ENCODE measurements at regions not wholly inside any gene's neighbourhood (a gene's known extent, or its start where the extent isn't known, plus 50 kb on each side); places are given as distances from the start of the nearest gene placed in this dataset.
"Not testable (repeated sequence)": the region's sequence is repeated elsewhere in the genome, so short reads cannot be mapped to it uniquely, and the experiment has no call there.

DNA sequence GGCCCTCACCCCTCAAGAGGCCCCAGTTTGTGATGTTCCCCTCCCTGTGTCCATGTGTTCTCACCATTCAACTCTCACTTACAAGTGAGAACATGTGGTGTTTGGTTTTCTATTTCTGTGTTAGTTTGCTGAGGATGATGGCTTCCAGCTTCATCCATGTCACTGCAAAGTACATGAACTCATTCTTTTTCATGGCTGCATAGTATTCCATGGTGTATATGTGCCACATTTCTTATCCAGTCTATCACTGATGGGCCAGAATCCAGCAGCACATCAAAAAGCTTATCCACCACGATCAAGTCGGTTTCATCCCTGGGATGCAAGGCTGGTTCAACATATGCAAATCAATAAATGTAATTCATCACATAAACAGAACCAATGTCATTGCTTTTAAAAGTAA, 95.4 kb upstream of the HS3ST2 start:
- POLR2A ChIA-PET; H3K4me3 ChIP-seq; BruUV-seq (replicated peaks); H3K36me3 ChIP-seq (ENCODE audit: control insufficient read depth, insufficient read depth, low read length); FAIRE-seq; intact Hi-C loops (cut with micrococcal nuclease); DNase-seq (ENCODE audit: extremely low read depth in 1 of 4, low spot score in 3 of 4); H3K9me1 ChIP-seq (ENCODE audit: control insufficient read depth, insufficient read depth, low read length); H3K9ac ChIP-seq (ENCODE audit: insufficient read depth in 1 of 2, low read depth in 2 of 2, low read length in 2 of 2); H3K27ac ChIP-seq (ENCODE audit: extremely low read depth, low read depth, low read length); H3K4me2 ChIP-seq (ENCODE audit: insufficient read depth, low read length); H3K9me3 ChIP-seq (replicated peaks; ENCODE audit: control insufficient read depth, insufficient read depth, low read depth, low read length); in situ Hi-C loops (cut with MboI); CTCF ChIA-PET (ENCODE audit: low intra/inter-chr PET ratio); ATAC-seq; H3K4me1 ChIP-seq (replicated peaks in 1 of 2; ENCODE audit: control insufficient read depth in 2 of 2, insufficient read depth in 2 of 2, low read length in 2 of 2); H2AFZ ChIP-seq (ENCODE audit: low read depth, low read length); H3K79me2 ChIP-seq (ENCODE audit: control insufficient read depth, insufficient read depth, low read length); H4K20me1 ChIP-seq (replicated peaks; ENCODE audit: control insufficient read depth, insufficient read depth, low read length): not testable (repeated sequence)
- 0% methylated on average over 2 of the region's 2 CpGs for WGBS (ENCODE audit: insufficient coverage, low coverage, missing lambda C conversion rate)
- TF ChIP-seq ZNF146 (CRISPR knock-in tag; IDR thresholded peaks at IDR 0.05; ENCODE audit: unreplicated experiment) (peak; percentile 90), BCOR (IDR thresholded peaks at IDR 0.05) (0 out of 2 replicates have a peak, but pooled peaks have one; percentile 9)
- peaks cover 0 to 17% of the 10 kb centered on the region in 2 experiments; a peak in 2 of 5 replicates for H3K27me3 ChIP-seq (ENCODE audit: control insufficient read depth in 2 of 2, insufficient read depth in 2 of 2, low read length in 2 of 2)

DNA sequence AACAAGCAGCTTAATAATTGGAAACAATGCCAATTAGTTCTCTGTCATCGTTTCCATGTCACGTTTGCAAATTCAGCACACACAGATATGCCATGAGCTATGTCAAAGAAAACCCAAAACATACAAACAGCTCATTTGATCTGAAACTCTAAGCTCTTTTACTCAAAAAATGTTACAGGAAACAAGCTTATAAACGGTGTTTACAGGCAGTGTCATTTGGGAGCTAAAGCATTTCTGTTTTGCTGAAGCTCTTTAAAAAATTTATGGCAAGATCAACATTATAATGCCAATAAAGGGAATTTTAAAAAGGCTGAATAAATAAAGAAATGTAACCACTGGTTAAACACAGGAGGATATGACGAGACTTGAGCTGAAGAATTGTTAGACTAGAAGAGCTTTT, 94.0 kb upstream of the HS3ST2 start:
- Histone ChIP-seq H3K79me2 (ENCODE audit: control insufficient read depth, insufficient read depth, low read length) (no peaks in the 10 kb centered on the region), H3K27me3 (ENCODE audit: control insufficient read depth in 2 of 2, insufficient read depth in 2 of 2, low read length in 2 of 2) (peaks cover 0 to 17% of the 10 kb centered on the region in 2 experiments; a peak in 2 of 5 replicates), H3K4me2 (ENCODE audit: insufficient read depth, low read length) (no peak overlapping the region), H3K9me1 (ENCODE audit: control insufficient read depth, insufficient read depth, low read length) (no peaks in the 10 kb centered on the region), H3K36me3 (ENCODE audit: control insufficient read depth, insufficient read depth, low read length) (no peaks in the 10 kb centered on the region), H4K20me1 (replicated peaks; ENCODE audit: control insufficient read depth, insufficient read depth, low read length) (no peaks in the 10 kb centered on the region), H3K4me1 (replicated peaks in 1 of 2; ENCODE audit: control insufficient read depth in 2 of 2, insufficient read depth in 2 of 2, low read length in 2 of 2) (no peaks in the 10 kb centered on the region), H3K27ac (ENCODE audit: extremely low read depth, low read depth, low read length) (no peak overlapping the region), H3K9me3 (replicated peaks; ENCODE audit: control insufficient read depth, insufficient read depth, low read depth, low read length) (no peaks in the 10 kb centered on the region), H3K9ac (ENCODE audit: insufficient read depth in 1 of 2, low read depth in 2 of 2, low read length in 2 of 2) (no peak overlapping the region), H2AFZ (ENCODE audit: low read depth, low read length) (no peak overlapping the region), H3K4me3 (no peak overlapping the region)
- DNase-seq (ENCODE audit: extremely low read depth in 1 of 4, low spot score in 3 of 4) (no peak), FAIRE-seq (no peak), ATAC-seq (no peak)
- POLR2A ChIA-PET = interaction anchor here (0.6 kb wide), 1 partner anchor 88 kb away, joined by 3 read pairs; no protein-coding TSS in a partner anchor
- CTCF ChIA-PET (ENCODE audit: low intra/inter-chr PET ratio) = no interaction called here
- no TSS peak for BruUV-seq (replicated peaks)
- 0% methylated on average over 4 of the region's 4 CpGs for WGBS (ENCODE audit: insufficient coverage, low coverage, missing lambda C conversion rate)
- in situ Hi-C loops (cut with MboI) = no loop called here
- intact Hi-C loops (cut with micrococcal nuclease) = no loop called here
- TF ChIP-seq, protein P1, sequence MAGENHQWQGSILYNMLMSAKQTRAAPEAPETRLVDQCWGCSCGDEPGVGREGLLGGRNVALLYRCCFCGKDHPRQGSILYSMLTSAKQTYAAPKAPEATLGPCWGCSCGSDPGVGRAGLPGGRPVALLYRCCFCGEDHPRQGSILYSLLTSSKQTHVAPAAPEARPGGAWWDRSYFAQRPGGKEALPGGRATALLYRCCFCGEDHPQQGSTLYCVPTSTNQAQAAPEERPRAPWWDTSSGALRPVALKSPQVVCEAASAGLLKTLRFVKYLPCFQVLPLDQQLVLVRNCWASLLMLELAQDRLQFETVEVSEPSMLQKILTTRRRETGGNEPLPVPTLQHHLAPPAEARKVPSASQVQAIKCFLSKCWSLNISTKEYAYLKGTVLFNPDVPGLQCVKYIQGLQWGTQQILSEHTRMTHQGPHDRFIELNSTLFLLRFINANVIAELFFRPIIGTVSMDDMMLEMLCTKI (IDR thresholded peaks at IDR 0.05; ENCODE audit: partially characterized antibody) = no peak
- TF ChIP-seq, protein P2, sequence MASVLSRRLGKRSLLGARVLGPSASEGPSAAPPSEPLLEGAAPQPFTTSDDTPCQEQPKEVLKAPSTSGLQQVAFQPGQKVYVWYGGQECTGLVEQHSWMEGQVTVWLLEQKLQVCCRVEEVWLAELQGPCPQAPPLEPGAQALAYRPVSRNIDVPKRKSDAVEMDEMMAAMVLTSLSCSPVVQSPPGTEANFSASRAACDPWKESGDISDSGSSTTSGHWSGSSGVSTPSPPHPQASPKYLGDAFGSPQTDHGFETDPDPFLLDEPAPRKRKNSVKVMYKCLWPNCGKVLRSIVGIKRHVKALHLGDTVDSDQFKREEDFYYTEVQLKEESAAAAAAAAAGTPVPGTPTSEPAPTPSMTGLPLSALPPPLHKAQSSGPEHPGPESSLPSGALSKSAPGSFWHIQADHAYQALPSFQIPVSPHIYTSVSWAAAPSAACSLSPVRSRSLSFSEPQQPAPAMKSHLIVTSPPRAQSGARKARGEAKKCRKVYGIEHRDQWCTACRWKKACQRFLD (CRISPR knock-in tag; IDR thresholded peaks at IDR 0.05) = no peak
- no peak for TF ChIP-seq TAL1 (IDR thresholded peaks at IDR 0.05)
- TF ChIP-seq, protein P3, sequence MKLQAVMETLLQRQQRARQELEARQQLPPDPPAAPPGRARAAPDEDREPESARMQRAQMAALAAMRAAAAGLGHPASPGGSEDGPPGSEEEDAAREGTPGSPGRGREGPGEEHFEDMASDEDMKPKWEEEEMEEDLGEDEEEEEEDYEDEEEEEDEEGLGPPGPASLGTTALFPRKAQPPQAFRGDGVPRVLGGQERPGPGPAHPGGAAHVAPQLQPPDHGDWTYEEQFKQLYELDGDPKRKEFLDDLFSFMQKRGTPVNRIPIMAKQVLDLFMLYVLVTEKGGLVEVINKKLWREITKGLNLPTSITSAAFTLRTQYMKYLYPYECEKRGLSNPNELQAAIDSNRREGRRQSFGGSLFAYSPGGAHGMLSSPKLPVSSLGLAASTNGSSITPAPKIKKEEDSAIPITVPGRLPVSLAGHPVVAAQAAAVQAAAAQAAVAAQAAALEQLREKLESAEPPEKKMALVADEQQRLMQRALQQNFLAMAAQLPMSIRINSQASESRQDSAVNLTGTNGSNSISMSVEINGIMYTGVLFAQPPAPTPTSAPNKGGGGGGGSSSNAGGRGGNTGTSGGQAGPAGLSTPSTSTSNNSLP (IDR thresholded peaks at IDR 0.05; ENCODE audit: borderline replicate concordance, low read depth, low read length) = no peak
- TF ChIP-seq CBFA2T3 (IDR thresholded peaks at IDR 0.05) = no peak
- no peak for TF ChIP-seq STAT5B (CRISPR knock-in tag; IDR thresholded peaks at IDR 0.05)
- no peak for TF ChIP-seq XRCC3 (IDR thresholded peaks at IDR 0.05)

Data from K562 (cell line).